ENCODE measurements at regions not wholly inside any gene's neighbourhood (a gene's known extent, or its start where the extent isn't known, plus 50 kb on each side); places are given as distances from the start of the nearest gene placed in this dataset.

DNA sequence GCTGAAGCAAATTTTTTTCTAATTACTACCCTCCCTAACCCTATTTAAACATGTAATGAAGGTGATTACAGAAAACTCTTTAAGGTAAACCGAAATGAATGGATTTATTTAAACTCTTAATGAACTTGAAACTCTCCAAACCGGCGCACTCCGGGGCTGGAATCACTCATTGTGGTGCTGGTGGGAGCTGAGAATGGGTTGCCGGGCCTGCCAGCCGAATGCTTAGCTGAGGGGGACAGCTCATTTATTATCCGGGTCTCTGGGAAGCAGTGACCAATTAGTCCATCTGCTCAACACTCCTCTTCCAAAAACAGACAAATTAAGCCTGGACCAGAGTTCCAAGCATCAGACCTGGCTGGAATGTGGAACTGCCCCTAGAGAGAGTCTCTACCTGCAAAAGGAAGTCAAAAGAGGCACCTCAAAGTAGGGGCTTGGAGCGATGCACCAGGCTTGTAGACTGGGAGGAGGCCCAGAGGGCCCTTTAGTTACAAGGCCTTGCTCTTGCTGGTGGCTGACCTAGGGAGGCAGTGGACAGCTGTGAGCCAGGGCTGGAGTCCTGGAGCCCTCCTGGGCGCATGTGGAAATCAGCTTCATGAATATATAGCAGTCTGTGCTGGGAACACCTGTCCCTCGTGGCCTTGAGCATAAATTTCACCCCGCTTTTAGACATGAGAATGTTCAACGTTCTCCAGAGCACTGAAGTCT lies 320.7 kb downstream of the AJAP1 start:
- ATAC-seq (no peak), DNase-seq (ENCODE audit: low spot score) (no peak)
- intact Hi-C loops (cut with DNase I): no loop called here

DNA sequence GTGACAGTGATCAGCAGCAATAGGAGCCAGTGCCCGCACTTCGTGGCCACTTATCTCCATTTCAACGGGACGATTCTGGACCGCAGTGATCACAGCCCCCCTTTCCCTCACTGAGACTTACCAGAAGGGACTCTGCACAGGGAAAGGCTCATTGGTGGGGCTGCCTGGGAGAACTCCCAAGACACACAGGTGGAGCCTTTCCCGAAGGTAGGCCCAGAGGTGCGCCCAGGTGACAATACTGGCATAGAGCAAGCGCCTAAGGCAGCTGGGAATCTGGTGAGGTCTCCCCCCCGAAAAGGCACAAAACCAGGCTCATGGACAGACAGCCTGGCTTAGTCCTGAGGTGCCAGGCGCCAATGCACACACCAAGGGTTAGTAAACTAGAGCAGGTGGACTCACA lies 318.9 kb downstream of the AJAP1 start:
- DNase-seq (ENCODE audit: low spot score) (no peak), ATAC-seq (no peak)
- intact Hi-C loops (cut with DNase I): no loop called here

DNA sequence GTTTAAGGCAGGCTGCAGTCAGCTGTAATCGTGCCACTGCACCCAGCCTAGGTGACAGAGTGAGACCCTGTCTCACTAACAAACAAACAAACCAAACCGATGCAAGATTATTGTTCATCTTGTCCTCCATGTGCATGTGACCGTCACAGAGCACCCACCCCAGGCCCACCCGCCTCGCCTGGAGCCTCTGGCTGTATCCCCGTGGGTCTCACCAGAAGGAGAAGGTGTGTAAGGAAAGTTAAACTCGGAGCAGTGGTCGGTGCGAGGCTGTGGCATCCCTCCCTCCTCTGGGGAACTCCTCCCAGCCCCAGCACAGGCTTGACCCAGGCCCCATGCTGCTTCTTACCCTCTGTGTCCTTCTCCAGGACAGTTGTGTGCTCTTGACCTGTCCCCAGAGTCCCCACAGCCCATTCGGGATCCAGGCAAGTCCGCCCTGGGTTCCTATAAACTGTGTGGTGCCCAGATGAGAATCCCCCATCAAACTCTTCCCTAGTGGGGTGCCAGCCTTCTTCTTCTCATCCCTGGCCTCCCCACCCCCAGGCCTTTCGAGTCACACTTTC lies 318.4 kb downstream of the AJAP1 start:
- intact Hi-C loops (cut with DNase I): no loop called here
- no peak for ATAC-seq
- DNase-seq (ENCODE audit: low spot score): no peak

DNA sequence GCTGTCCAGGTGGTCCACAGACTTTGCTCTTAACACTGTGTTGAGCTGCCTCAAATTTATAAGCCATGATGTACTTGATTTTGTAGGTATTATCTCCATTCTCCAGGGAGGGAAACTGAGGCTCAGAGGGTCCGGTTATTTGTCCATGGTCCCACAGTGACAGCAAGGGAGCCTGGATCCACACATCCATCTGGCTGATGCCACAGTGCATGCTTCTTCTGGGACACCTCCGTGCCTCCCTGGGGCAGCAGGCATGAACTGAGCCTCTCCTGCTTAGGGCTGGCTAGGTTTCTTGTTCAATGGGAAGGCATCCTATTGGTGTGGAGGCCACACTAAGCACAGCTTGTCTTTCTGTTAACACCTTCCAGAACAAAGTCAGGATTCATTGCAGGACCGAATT lies 317.3 kb downstream of the AJAP1 start:
- intact Hi-C loops (cut with DNase I): no loop called here
- DNase-seq (ENCODE audit: low spot score) (no peak), ATAC-seq (no peak)

- intact Hi-C loops (cut with DNase I): no loop called here
- ATAC-seq (no peak), DNase-seq (ENCODE audit: low spot score) (no peak)
Measured at GRCh38 chr1:4970532-4970931, 316.1 kb downstream of the AJAP1 start.

GRCh38 chr1:4969556-4970129 lies 315.2 kb downstream of the AJAP1 start:
- ATAC-seq (no peak), DNase-seq (ENCODE audit: low spot score) (no peak)
- intact Hi-C loops (cut with DNase I): no loop called here

GRCh38 chr1:4965346-4966075 lies 311.1 kb downstream of the AJAP1 start:
- ATAC-seq: no peak
- no peak for DNase-seq (ENCODE audit: low spot score)
- intact Hi-C loops (cut with DNase I): no loop called here

GRCh38 chr1:4964634-4965345 lies 310.4 kb downstream of the AJAP1 start:
- no peak for ATAC-seq
- no peak for DNase-seq (ENCODE audit: low spot score)
- intact Hi-C loops (cut with DNase I): no loop called here

GRCh38 chr1:4963251-4963650 lies 308.8 kb downstream of the AJAP1 start:
- DNase-seq (ENCODE audit: low spot score): no peak
- intact Hi-C loops (cut with DNase I): no loop called here
- no peak for ATAC-seq

DNA sequence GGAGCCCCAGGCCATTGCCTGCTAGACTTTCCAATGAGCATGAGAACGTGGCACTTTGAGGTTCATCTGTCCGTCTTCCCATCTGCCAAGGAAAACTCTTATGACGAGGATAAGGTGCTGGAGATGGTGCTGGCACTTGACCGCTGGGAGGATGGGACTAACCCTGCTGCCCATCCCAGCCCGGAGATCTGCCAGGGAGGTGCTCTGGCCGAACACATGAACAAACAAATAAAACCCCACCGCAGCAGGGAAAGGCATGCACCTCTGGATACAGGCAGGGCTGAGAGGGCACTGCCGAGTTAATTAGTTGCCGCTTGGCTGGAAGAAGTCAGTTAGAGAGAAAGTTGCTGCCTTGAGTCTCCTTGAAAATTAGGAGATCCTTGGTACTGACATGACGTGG lies 308.4 kb downstream of the AJAP1 start:
- intact Hi-C loops (cut with DNase I): no loop called here
- ATAC-seq: no peak
- no peak for DNase-seq (ENCODE audit: low spot score)

GRCh38 chr1:4961935-4962645 lies 307.7 kb downstream of the AJAP1 start:
- intact Hi-C loops (cut with DNase I): no loop called here
- DNase-seq (ENCODE audit: low spot score): no peak
- ATAC-seq: no peak

DNA sequence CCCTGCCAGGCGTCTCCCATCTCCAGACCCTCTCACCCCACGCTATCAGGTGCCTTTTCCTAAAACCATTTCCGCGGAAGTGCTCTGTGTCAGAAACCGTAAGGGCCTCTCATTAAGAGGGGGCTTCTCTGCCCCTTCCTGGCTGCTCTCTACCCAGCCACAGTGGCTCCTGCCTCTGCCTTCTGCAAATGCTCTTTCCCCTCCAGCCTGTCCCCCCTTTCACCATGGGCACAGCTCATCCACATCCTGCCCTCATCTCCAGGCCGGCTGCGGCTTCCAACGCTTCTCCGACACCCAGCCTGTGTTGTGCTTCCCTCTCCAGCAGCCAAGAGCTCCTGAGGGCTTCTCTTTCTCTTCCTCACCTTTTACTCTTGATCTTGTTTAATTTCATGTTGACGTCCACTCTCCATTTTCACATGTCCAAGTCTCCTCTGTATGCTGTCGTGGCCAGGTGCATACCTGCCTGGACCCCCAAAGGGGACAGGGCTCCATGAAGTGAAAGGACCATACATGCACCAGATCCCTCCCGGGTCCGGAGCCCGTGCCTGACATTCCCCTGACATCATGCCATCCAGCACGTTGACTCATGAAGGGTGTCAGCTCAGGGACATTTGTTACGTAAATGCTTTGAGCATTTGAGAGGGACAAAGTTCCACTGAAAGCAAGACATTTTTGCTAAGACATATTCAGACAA lies 306.5 kb downstream of the AJAP1 start:
- no peak for ATAC-seq
- intact Hi-C loops (cut with DNase I): no loop called here
- DNase-seq (ENCODE audit: low spot score): no peak

DNA sequence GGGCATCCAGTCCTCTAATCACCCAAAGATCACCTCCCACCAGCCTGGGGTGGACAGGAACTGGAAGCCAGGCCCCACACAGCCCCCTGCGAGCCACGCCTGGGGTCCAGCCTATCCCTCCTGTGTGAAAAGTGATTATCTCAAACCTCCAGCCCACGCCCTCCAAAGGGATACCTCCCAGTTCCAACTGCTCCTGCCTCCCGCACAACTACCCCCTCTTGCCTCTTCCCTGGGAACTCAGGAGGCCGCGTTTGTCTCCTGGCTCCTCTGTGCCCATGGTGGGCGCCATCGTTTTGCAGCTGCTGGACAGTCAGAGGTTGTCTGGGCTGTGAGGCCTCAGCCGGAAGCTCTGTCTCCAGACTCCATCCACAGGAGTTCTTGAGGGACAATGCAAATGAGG lies 305.9 kb downstream of the AJAP1 start:
- DNase-seq (ENCODE audit: low spot score): no peak
- no peak for ATAC-seq
- intact Hi-C loops (cut with DNase I): no loop called here

DNA sequence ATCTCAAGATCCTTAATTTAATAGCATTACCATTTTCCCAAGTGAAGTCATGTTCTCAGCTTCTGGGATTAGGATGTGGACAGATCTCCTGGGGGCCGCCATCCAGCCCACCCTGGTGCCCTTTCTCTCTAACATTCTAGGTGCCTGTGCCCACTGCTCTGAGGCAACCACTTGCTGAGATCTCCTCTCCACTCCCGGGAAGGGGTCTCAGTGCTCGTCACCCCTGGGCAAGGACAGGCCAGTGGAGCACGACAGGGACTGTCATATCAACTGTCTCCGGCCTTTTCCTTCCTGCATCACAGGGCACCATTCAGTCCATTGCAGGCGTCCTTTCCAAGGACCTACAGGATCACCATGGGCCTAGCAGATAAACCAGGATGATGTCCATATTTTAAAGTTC lies 304.8 kb downstream of the AJAP1 start:
- intact Hi-C loops (cut with DNase I): no loop called here
- DNase-seq (ENCODE audit: low spot score) (no peak), ATAC-seq (no peak)

- no peak for ATAC-seq
- intact Hi-C loops (cut with DNase I): no loop called here
- DNase-seq (ENCODE audit: low spot score): no peak
Measured at GRCh38 chr1:4957027-4957426, 302.6 kb downstream of the AJAP1 start.

- DNase-seq (ENCODE audit: low spot score) (no peak), ATAC-seq (no peak)
- intact Hi-C loops (cut with DNase I): no loop called here
Measured at GRCh38 chr1:4954392-4954791, 300.0 kb downstream of the AJAP1 start.

DNA sequence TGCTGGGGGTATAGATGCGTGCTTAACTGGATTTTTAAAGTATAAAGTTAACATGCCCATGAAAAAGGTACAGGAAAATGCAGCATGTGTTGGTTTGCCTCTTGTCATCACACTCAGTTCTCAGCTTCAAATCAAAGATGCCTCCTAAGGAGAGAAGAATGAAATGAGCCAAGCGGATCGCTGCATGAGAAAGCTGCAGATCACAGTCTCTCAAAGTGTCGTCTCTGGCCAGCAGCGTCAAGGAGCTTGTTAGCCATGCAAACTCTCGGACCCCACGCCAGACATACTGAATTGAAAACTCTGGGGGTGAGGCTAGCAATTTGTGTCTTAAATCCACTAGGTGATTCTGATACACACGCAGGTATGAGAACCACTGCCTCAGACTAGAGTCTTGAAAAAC lies 297.2 kb downstream of the AJAP1 start:
- ATAC-seq: no peak
- no peak for DNase-seq (ENCODE audit: low spot score)
- intact Hi-C loops (cut with DNase I): no loop called here

GRCh38 chr1:4946343-4946742 lies 291.9 kb downstream of the AJAP1 start:
- DNase-seq (ENCODE audit: low spot score) (no peak), ATAC-seq (no peak)
- intact Hi-C loops (cut with DNase I): no loop called here

- intact Hi-C loops (cut with DNase I): no loop called here
- DNase-seq (ENCODE audit: low spot score): no peak
- ATAC-seq: no peak
Measured at GRCh38 chr1:4944911-4945310, 290.5 kb downstream of the AJAP1 start.

Measured in sciatic nerve (tissue), 2 donors.